ENCODE measurements at regions not wholly inside any gene's neighbourhood (a gene's known extent, or its start where the extent isn't known, plus 50 kb on each side); places are given as distances from the start of the nearest gene placed in this dataset.

DNA sequence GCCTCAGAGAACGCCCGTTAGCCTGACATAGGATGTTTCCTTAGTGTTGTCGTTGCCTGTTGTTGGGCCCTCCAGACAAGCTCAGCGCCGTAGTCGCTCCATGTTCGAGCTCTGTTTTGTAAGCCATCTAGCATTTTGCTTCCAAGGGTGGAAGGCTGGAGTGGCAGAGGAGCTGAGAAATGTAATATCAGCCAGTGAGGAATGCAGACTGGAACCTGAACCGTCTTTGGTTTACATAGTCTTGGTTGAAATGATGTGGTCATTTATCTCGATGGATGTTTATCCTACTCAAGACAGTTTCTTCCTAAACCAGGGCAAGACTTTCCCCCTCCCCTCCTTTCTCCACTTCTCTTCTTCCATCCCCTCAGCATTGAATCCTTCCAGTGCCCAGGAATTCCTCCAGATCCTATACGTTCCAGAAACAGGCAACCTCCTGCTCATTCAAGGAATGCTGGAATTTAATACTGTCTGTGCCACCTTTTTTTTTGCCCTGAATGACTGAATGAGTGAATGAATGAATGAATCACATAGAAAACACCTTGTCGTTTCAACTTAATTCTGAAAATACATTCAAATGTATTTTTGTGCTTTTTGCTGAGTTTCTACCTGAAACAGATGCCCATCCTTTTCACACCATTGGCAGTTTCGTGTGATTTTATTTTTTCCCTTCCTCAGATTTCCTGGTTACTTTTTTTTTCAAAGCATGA is 109.5 kb upstream of the MBNL2 start:
- DNase-seq: no peak

DNA sequence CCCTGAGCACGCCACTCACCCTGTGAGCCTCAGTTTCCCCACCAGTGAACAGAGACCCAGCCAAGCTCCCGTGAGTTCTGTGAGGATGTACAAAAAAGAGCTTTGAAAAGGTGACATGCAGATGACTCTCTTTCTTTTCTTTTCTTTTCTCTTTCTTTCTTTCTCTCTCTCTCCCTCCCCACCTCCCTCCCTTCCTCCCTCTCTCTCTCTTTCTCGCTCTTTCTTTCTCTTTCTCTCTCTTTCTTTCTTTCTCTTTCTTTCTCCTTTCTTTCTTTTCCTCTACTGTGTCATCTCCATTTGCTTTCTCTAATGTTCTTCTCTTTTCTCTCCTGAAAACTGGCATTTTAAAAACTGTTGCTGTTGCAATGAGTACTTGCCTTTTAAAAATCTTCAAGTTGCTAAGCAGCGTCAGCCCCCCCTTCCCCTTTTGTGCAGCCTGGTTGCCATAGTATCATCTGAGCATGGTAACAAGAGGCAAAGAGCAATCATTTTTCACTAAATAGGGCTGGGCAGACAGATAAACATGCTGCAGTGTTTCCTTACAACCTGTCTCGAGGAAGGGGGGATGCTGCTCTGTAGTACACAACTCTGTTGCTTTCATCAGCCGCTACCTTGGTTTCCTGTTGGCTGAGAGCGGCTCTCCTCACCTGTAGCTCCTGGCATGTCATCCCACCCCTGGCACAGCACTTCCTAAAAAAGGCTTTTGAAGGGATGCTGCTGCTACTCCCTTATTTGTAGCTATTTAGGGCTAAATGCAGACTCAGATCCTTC is 108.7 kb upstream of the MBNL2 start:
- DNase-seq: peak; percentile 82

DNA sequence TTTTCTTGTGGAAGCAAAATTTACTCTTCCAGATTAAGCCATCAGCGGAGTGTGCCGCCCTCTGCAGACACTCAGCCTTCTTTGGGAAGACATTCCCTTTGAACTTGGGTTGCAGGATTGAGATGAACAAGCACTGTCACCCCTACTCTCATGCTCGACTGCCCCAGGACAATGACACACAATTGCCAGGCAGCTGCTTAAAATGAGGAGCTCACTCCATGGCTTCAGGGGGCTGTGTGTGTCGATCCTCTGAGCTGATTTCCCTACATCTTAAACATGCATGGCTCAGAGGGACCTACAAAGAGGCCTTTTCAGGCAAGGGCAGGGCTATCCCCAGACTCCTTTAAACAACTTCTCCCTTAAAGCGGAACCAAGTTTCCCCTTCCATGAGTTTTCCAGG is 107.5 kb upstream of the MBNL2 start:
- DNase-seq: peak; percentile 33

DNA sequence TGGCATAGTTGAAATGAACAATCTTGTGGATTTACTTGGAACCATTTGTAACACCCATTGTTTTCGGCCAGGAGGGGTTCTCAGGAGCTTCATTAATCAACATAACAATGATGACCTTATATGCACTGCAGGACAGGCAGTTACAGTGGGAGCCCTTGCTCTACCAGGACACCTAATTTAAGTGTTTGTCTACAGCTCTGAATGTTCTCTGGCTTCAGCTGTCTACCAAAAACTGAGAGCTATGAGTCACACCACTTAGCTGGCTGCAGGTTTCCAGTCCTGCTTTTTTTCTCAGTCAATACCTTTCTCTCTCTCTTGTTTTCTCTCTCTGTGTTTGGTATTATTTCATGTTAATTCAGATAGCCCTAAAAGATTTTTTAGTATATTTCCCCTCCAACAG is 105.4 kb upstream of the MBNL2 start:
- peak; percentile 75 for DNase-seq

DNA sequence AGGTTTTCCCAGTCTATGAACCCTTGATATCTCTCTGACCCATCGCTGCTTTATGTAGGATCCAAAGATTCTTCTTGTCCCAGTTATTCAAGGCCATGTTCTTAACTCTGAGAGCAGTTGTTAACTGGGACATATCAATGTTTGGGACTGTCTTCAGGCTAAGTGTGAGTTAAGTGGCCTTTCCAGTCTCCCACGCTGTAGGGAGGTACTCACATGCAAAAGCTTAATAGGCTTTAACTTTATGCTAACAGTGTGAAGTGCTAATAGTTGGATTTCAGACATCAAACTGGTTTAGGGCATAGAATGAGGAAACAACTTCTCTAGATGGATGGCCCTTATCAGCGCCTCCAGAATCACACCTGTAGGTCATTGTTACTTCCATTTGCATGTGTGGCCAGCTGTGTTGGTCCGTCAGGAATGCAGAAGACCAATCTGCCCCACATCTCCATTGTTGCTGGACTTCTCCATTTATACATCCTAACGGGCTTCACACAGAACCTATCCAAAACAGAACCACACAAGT is 104.7 kb upstream of the MBNL2 start:
- no peak for DNase-seq

DNA sequence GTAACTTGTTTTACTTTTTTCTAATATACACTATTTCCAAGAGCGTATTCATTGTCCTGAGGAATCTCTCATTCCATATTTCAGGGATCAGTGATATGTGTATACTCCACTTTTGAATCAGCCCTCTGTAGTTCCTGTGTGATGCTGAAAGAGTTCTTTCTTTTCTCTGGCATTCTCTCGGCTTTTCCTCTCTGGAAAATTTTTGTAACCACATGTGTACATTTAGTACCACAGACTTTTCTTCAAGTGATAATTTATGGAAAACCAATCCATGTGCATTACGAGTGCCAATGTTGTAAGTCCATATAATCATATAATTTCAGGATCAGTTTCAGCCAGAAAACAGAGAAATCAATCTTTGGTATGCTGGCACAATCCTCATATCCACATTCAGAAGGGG is 102.2 kb upstream of the MBNL2 start:
- DNase-seq: no peak

DNA sequence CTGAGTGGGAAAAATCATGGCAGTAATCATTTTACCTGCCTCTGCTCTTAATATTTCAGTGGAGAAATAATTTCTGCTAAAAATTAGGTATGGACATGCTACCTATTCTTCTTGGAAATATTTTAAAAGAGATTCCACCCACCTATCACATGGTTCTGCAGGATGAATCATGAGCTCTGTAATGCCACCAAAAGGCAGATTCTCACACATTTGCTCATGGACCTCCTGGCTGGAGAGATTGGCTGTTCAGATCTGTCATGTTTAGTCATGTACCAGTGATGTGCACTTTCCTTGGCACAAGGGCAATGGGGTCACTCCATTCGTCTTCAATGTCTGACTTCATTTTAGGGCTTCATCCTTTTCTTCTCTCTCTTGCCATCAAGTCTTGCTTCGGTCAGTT is 101.8 kb upstream of the MBNL2 start:
- DNase-seq: no peak

DNA sequence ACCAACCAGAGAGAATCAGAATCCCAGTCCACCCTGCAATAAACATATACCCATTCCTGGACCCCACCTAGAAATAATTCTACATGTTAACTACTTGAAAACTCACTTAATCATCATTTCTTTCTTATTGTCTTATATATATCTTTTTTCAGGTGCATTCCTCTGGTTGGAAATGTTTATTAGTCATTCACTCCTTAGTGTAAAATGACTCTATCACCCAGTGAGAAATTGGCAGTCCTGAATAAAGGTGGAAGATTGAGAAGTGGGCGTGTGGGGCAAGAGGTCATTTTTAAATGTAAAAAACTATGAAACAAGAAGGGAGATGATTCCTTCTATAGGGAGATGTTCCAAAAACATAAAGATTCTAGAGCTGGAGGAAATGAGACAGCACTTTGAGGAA is 101.2 kb upstream of the MBNL2 start:
- DNase-seq: no peak

DNA sequence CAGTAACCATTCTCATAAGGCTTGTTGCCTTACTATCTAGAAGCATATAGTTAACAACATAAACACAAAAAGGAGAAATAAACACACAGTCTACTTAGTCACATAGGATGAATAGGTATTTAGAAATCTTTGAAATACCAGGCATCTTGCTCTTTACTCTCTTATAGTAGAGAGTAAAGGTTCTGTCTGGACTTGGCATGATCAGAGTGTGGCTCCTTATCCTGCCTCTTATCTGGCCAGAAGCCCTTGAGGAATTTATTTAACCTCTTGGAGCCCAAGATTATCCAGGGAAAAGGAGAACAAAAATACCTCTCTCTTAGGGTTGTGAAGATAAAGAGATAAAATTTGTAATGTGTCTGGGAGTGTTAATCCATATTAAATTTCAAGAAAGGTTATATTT is 100.2 kb upstream of the MBNL2 start:
- DNase-seq: no peak

DNA sequence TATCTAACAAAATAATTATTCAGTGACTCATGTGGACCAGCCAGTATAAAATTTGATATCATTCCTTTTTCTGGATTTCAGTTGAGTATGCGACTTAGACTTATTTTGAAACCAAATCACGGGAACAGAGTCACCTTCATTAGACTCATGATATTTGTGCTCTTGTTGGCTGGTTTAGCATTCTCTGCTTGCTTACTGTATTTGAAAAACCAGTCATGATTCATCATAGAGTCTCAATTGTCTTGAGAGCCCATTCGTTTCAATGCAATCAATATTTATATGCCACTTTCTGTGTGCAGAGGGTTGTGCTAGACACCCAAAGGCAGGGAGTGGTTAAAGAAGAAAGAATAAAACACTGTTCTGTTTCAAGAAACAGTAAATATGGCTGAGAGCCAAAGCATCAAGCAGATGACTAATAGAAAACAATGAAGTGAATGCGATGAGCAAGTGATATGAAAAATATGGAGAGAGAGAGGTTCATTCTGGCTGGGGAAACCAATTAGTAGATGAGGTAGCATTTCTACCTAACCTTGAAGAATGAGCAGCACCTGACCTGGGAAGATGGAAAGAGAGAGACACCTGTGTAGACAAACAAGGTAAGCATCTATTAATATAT is 99.6 kb upstream of the MBNL2 start:
- DNase-seq: peak; percentile 72

DNA sequence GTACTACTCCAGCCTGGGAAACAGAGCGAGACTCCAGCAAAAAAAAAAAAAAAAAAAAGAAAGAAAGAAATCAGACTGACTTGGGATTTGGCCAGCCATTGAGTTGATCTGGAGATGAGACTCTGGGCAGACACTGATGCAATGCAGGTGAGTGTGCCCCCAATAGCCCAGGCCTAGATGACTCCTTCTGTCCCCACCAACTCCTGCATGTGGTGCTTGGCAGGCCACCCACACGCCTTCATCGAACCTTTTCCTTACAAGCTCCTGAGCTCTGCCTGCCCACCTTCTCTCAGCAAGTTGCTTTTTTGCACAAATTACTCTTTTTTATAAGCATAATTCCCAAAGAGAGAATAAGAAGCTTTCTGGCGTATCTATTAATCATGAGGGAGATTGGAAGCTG is 97.9 kb upstream of the MBNL2 start:
- no peak for DNase-seq

DNA sequence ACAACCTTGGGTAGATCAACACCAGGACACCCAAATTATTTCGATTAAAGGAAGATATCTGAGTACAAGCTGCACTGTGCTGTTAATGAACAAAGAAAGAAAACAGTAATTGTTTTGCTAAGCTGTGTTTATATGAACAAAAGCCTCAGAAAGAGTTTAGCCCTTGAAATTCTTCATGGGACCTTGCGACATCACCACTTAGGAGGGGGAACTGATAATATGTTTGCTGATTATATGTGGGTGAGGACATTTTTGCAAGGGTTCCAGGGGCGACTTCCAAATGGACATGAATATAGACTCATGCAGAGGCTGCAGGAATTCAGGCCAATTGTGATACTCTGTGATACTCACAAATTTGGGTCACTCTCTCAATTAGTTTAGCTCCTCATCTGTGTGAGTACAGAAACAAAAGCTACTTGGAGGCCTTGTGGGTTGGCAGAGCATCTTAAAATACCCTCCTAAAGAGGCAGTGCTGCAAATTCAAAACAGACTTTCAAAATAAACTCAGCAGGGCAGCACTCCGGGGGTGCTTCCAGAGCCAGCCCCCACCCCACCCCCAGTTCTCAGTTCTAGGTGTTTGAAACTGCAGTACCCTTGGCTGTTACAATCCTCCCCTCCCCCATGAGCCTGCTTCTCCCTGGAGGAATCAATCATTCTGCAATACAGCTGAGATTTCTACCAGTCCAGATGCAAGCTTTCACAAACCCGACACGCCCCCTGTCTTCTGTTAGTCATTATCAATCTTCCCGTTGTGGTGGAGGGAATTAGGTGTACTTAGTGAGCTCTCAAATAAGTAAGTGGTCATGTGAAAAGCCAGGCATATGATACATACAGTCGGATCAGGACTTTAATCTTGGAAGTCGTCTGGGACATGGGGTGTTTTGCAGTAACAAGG is 97.0 kb upstream of the MBNL2 start:
- DNase-seq: peak; percentile 97

DNA sequence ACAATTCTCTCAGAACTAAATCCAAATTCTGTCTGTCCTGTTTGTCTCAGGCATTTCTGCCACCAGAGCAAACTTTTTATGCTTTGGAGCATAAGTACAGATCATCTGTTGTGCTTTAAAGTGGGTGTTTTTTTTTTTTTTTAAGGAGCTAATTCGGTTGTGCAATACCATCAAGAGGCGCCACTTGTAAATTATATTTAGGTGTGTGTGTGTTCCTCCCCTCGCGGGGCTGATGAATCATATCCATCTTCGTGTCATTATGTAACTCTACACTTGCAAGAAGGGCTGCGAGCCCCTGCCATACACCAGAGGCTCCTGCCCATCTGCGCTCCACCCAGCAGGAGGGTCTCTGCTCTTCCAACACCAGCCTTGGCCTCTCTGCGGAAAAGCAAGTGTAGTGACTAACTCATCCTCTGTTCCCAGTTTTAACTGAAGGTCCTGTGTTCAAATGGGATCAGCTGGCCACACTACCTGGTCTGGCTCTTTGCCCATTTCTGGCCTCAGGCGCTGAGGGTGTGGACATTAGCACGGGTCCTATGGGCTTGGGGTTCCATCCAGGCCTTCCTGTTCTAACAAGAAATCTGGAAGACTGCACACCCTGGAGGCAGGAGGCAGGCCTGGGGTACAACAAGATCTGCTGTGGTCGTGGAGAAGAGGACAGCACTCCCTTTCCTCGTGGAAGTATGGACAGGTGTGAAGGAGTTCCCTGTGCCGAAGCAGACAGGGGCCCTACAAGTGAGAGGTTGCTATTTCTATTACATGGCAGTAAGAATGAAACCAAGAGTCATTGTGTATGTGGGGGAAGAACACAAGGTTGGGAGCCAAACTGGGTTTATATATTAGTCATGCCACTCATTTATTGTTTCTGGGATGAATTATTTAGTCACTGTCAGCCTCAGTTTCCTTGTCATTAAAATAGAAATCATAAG is 96.1 kb upstream of the MBNL2 start:
- DNase-seq: peak; percentile 98

DNA sequence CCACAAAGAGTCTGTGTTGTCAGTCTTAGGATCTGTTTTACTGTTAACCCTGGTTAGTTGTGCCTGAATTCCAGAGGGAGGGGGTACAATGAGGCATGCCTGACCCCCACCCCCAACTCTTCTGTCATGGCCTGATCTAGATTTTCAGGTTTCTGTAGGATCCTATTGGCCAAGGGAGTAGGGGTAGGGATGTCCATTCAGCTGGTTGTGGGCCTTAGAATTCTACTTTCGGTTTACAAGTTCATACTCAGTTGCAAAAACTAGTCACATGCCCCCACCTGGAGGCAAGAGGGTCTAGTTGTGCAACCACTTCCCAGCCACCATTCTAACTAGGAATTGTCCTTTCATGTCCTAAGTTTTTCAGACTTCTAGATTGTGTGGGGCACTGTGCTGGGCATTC is 94.3 kb upstream of the MBNL2 start:
- no peak for DNase-seq

DNA sequence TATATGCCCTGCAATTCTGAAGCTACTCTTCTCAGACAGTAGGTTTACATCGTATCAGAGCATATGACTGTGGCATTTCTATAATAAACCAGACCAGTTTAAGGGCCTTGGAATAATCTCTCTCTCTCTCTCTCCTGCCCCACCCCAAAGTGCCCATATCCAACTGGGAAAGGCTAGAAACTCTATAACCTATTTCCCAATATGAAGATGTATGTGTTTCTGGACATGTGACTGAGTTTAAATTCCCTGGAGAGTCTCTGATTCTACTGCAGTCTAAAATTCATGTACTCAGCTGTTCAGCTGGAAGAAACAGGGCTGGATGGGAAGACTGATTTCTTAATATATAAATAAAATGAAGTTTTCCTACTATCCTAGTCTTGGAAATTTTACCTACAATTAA is 91.9 kb upstream of the MBNL2 start:
- DNase-seq: peak; percentile 24

DNA sequence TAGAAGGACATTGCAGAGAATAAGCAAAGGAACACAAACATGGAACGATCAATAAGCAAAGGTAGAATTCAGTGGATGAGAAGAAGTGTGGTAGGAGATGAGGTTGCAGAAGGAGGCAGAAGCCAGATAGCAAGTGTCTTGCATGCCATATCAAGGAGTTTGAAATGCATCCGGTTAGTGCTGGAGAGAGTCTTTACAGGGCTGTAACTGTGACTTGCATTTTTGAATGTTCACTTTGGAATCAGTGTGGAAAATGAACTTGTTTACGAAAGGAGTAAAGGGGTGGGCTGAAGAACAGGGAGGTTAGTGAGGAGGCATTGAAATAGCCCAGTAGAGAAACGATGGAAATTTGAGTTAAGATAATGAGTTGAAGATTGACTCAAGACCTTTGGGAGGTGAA is 90.7 kb upstream of the MBNL2 start:
- DNase-seq: no peak

DNA sequence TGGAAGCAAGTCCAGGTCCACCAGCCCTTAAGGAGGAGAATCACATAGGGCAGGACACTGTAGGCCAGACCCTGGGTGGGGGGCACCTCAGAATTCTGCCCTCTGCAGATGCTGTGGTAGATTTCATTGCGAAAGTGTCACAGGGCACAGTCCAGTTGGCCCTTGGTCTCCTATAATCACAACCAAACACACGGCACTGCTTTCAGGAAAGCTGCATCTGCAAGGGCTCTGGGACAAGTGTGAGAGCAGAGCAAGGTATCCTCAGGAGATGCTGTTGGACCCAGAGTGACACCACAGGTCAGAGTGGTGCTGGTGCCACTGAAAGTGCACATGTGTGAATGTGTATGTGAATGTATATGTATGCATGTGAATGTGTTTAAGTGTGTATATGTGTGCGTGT is 88.6 kb upstream of the MBNL2 start:
- DNase-seq: no peak

DNA sequence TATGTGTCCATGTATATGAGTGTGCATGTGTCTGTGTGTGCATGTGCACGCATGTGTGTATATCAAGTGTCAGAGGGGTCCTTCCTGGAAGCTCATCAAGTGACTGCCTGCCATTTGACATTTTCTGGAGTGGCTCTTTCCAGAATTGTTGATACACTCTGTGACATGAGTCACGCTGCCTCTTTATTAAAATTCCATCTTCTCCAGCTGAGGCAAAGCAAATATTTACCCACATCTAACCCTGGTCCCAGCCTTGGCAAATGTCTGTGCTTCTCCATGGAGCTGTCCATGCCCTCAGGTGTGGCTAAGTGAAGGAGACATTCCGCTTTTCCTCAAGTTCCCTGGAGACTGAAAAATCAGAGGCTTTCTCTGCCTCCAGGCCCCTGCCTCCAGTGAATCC is 88.2 kb upstream of the MBNL2 start:
- peak; percentile 85 for DNase-seq

DNA sequence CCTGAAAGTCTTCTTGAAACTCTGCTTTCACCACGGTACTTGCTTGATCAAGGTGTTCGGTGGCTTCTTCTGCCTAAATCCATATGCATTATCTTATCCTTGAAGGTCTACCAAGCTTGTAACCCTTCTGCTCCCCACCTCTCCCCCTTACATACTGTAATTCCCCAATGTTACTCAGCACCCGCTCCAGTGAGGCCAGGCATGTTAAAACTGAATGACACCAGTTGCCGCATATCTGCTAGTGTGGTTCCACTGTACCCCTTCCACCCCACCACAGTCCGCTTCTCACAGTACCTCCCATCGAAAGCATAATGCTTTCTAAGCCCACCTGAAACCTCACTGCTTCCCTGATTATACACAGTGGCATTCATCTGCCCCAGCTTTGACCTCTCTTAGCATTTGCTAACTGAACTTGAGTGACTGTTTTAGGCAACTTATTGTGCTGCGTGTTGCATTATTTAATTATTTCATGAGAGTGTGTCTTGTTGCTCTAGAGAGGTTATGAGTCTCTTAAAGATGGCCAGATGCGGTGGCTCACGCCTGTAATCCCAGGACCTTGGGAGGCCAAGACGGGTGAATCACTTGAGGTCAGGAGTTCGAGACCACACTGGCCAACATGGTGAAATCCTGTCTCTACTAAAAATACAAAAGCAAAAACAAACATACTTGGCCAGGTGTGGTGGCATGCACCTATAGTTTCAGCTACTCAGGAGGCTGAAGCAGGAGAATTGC is 87.6 kb upstream of the MBNL2 start:
- no peak for DNase-seq

DNA sequence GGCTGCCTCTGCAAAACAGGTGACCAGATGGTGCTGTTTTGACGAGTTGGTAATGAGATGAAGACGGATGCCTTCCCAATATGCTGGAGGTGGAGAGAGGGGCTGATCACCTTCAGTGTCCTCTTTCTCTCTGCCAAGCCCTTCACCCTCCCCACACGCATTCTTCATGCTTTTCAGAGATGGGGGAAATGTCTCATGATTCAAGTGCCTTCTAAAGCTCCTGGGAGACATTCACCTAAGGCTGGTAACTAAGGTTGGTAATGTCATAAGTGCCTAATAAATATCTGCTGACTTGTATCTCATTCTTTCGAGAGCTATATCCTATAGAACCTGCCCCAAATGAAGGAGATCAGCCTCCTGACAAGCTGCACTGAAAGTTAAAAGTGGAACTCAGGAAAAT is 86.2 kb upstream of the MBNL2 start:
- peak; percentile 76 for DNase-seq

DNA sequence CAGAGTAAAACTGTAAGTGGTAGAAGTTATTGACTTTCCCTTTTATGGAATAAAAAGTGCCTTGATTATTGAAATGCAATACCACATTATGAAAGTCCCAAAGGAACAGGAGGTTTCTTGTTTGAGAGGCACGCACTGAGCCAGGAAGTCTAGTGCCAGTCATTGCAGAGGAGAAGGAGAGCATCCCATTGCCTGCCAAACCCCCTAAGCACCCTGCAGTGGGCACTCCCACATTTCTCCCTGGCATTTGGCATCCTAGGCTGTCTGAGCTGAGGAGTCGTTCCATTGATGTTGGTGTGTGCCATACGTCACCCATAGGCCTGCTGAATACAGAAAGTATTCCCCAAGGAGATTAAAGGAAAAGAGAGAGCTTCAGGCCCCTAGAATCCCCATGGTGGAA is 85.7 kb upstream of the MBNL2 start:
- peak; percentile 76 for DNase-seq

Measured in NCI-H69 (cell line).